GM12878 (cell line): ENCODE measurements at regions not wholly inside any gene's neighbourhood (a gene's known extent, or its start where the extent isn't known, plus 50 kb on each side); places are given as distances from the start of the nearest gene placed in this dataset.
"Not testable (repeated sequence)": the region's sequence is repeated elsewhere in the genome, so short reads cannot be mapped to it uniquely, and the experiment has no call there.

Source experiments
- ATAC-seq: fragments of 200-7000 bp; cut with Tn5 transposase; 3 replicates; pipeline ENCODE4 v1.9.1; 2020; ENCODE audit warnings: mild to moderate bottlenecking, moderate library complexity
- BruUV-seq: library from RNA; stranded (reverse); fragments of 400-500 nt; replicated peaks from 2 replicates; lab custom pipeline; 2021; lab: Mats Ljungman, UMichigan
- CTCF ChIA-PET: fragments of 300-600 bp; sonication (Branson Sonifier 250); formaldehyde crosslinking; extraction: SDS; loops from one replicate; lab custom pipeline; 2021; ENCODE audit warnings: inconsistent platforms; lab: Yijun Ruan, JAX
- POLR2A ChIA-PET: fragments of 350-600 bp; formaldehyde crosslinking; extraction: SDS; loops from one replicate; lab custom pipeline; 2021; ENCODE audit warnings: inconsistent platforms; lab: Charles Lee
- RAD21 ChIA-PET: fragments of 300-600 bp; sonication (Branson Sonifier 250); formaldehyde crosslinking; loops from one replicate; lab custom pipeline; 2023; ENCODE audit warnings: antibody characterized with exemption; ENCODE audit not compliant: unreplicated experiment; lab: Charles Lee
- SMC1A ChIA-PET: fragments of 300-600 bp; sonication (Branson Sonifier 250); formaldehyde crosslinking; loops from one replicate; lab custom pipeline; 2023; ENCODE audit not compliant: unreplicated experiment, uncharacterized antibody; lab: Charles Lee
- DNase-seq: peaks from one replicate; pipeline ENCODE4 v3.0.0-alpha.2; 2011; ENCODE audit warnings: low read depth, low spot score
- FAIRE-seq: peaks from 3 replicates; lab custom pipeline; 2011; peaks lifted over from hg19 to GRCh38; lab: Jason Lieb, UNC
- H2AFZ ChIP-seq: 2 replicates; pipeline ENCODE4 v1.6.0; 2011; ENCODE audit warnings: low read depth, low read length, control low read depth; ENCODE audit not compliant: control insufficient read depth
- H3K27ac ChIP-seq: 2 replicates; pipeline ENCODE4 v1.5.1; 2011; ENCODE audit warnings: control low read depth; ENCODE audit not compliant: control insufficient read depth, insufficient read depth
- H3K27me3 ChIP-seq, 2 experiments: replicated peaks in 1 of 2; 2 replicates each; pipeline versions ENCODE4 v1.6.0 to v1.6.1; 2011; ENCODE audit warnings: low read length in 1 of 2; ENCODE audit not compliant: control insufficient read depth in 2 of 2, insufficient read depth in 2 of 2
- H3K36me3 ChIP-seq, 2 experiments: 2 replicates each; pipeline ENCODE4 v1.5.1; 2011; ENCODE audit warnings: low read length in 1 of 2; ENCODE audit not compliant: control insufficient read depth in 2 of 2, insufficient read depth in 2 of 2
- H3K4me1 ChIP-seq: 2 replicates; pipeline ENCODE4 v1.6.1; 2011; ENCODE audit warnings: mild to moderate bottlenecking, low read length, moderate library complexity, mixed read lengths; ENCODE audit not compliant: control insufficient read depth, insufficient read depth
- H3K4me2 ChIP-seq: 2 replicates; pipeline ENCODE4 v1.6.0; 2011; ENCODE audit warnings: control low read depth; ENCODE audit not compliant: control insufficient read depth, insufficient read depth
- H3K4me3 ChIP-seq: fragments of 200-600 bp; sonication (generic); 2 replicates; pipeline ENCODE4 v1.5.1; 2016
- H3K79me2 ChIP-seq: 2 replicates; pipeline ENCODE4 v1.6.0; 2011; ENCODE audit warnings: low read length; ENCODE audit not compliant: control insufficient read depth, insufficient read depth
- H3K9ac ChIP-seq: 2 replicates; pipeline ENCODE4 v1.8.0; 2011; ENCODE audit warnings: low read length, control low read depth, mixed read lengths; ENCODE audit not compliant: control insufficient read depth, insufficient read depth
- H3K9me3 ChIP-seq: replicated peaks from 3 replicates; pipeline ENCODE4 v1.5.1; 2011; ENCODE audit warnings: mild to moderate bottlenecking, low read length; ENCODE audit not compliant: control insufficient read depth, insufficient read depth
- H4K20me1 ChIP-seq: 2 replicates; pipeline ENCODE4 v1.6.0; 2011; ENCODE audit not compliant: control insufficient read depth, insufficient read depth
- BCL11A ChIP-seq: IDR thresholded peaks from 2 replicates; pipeline ENCODE4 v1.6.1; 2011; ENCODE audit warnings: low read depth, low read length
- KLF5 ChIP-seq: fragments of 450-650 bp; IDR thresholded peaks from 2 replicates; pipeline ENCODE4 v1.6.1; 2014; ENCODE audit warnings: mild to moderate bottlenecking; ENCODE audit not compliant: partially characterized antibody
- MEF2B ChIP-seq: fragments of 450-650 bp; IDR thresholded peaks from 2 replicates; pipeline ENCODE4 v1.6.1; 2018; ENCODE audit warnings: mild to moderate bottlenecking, moderate library complexity; ENCODE audit not compliant: partially characterized antibody, poor library complexity, severe bottlenecking
- NBN ChIP-seq: fragments of 450-650 bp; IDR thresholded peaks from 2 replicates; pipeline ENCODE4 v1.6.1; 2016
- POLR2AphosphoS5 ChIP-seq: IDR thresholded peaks from 2 replicates; pipeline ENCODE4 v1.6.1; 2011; ENCODE audit warnings: mild to moderate bottlenecking, low read length, inconsistent platforms
- RFX5 ChIP-seq: IDR thresholded peaks from 2 replicates; pipeline ENCODE4 v1.6.1; 2011; ENCODE audit warnings: low read depth, low read length, improper control_type of control experiment
- SPI1 ChIP-seq: IDR thresholded peaks from 2 replicates; pipeline ENCODE4 v1.6.1; 2011; ENCODE audit warnings: low read depth, mild to moderate bottlenecking, low read length, moderate library complexity, borderline replicate concordance; ENCODE audit not compliant: insufficient read depth
- WGBS: methylation state at CpG from one replicate; pipeline ENCODE4 v1.1.6; 2016; ENCODE audit warnings: low lambda C conversion rate; ENCODE audit not compliant: insufficient replicate concordance, insufficient coverage; ENCODE audit errors: missing lambda C conversion rate; 5-methylcytosine and 5-hydroxymethylcytosine counted together
- in situ Hi-C: fragments of 300-500 bp; cut with MboI; formaldehyde crosslinking; loops from 9 replicates; pipeline ENCODE4 v1.14.3; 2018; ENCODE audit warnings: mixed read lengths
- intact Hi-C: fragments of 100-400 bp; cut with micrococcal nuclease; formaldehyde crosslinking; loops from one replicate; pipeline ENCODE4 v1.14.2; 2022; ENCODE audit not compliant: unreplicated experiment
- TF ChIP-seq, protein P1 (sequence below): fragments of 450-650 bp; IDR thresholded peaks from 2 replicates; pipeline ENCODE4 v1.6.1; 2017; ENCODE audit warnings: mild to moderate bottlenecking, low read depth, inconsistent platforms; ENCODE audit not compliant: poor library complexity, severe bottlenecking
- TF ChIP-seq, protein P2 (sequence below): fragments of 450-650 bp; IDR thresholded peaks from 2 replicates; pipeline ENCODE4 v1.6.1; 2016; ENCODE audit warnings: mild to moderate bottlenecking
- TF ChIP-seq, protein P3 (sequence below): fragments of 450-650 bp; conservative IDR thresholded peaks from 2 replicates; pipeline ENCODE4 v1.6.1; 2017; ENCODE audit warnings: mild to moderate bottlenecking, moderate library complexity

DNA sequence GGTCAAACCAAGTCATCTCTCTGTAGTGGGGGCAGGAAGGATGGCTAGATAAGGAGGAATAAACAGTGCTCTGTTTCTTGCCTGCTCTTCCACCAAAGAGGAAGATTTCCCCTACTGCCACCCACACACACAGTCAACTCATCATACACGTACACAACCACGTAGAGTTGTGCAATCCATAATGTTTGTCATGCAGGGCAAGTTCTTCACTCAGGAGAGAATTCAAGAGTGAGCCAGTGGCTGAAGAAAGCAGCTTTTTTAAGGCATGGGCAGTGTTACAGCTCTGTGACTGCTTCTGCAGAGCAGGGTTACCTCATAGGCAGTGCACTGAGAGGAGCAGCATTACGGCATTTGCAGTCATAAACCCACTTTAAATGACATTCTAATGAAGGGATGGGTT lies 283.0 kb downstream of the RND3 start:
- DNase-seq (no peak), ATAC-seq (no peak), FAIRE-seq (no peak)
- no peak overlapping the region for H3K9ac ChIP-seq
- no peaks in the 10 kb centered on the region for H3K9me3 ChIP-seq
- no peak overlapping the region for H3K4me2 ChIP-seq
- no peaks in the 10 kb centered on the region for H3K27me3 ChIP-seq
- ChIA-PET POLR2A (no interaction called here), SMC1A (no interaction called here), RAD21 (interaction anchor here (1.1 kb wide), 1 partner anchor 605 kb away, joined by 3 read pairs; no protein-coding TSS in a partner anchor), CTCF (no interaction called here)
- H3K79me2 ChIP-seq = no peaks in the 10 kb centered on the region
- in situ Hi-C loops (no loop called here), intact Hi-C loops (no loop called here)
- H3K4me3 ChIP-seq = no peak overlapping the region
- H2AFZ ChIP-seq = no peak overlapping the region
- no TSS peak for BruUV-seq
- TF ChIP-seq KLF5 (no peak), BCL11A (no peak), MEF2B (no peak), NBN (no peak), SPI1 (no peak), POLR2AphosphoS5 (no peak), RFX5 (no peak)
- TF ChIP-seq, protein P1, sequence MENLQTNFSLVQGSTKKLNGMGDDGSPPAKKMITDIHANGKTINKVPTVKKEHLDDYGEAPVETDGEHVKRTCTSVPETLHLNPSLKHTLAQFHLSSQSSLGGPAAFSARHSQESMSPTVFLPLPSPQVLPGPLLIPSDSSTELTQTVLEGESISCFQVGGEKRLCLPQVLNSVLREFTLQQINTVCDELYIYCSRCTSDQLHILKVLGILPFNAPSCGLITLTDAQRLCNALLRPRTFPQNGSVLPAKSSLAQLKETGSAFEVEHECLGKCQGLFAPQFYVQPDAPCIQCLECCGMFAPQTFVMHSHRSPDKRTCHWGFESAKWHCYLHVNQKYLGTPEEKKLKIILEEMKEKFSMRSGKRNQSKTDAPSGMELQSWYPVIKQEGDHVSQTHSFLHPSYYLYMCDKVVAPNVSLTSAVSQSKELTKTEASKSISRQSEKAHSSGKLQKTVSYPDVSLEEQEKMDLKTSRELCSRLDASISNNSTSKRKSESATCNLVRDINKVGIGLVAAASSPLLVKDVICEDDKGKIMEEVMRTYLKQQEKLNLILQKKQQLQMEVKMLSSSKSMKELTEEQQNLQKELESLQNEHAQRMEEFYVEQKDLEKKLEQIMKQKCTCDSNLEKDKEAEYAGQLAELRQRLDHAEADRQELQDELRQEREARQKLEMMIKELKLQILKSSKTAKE = no peak
- TF ChIP-seq, protein P2, sequence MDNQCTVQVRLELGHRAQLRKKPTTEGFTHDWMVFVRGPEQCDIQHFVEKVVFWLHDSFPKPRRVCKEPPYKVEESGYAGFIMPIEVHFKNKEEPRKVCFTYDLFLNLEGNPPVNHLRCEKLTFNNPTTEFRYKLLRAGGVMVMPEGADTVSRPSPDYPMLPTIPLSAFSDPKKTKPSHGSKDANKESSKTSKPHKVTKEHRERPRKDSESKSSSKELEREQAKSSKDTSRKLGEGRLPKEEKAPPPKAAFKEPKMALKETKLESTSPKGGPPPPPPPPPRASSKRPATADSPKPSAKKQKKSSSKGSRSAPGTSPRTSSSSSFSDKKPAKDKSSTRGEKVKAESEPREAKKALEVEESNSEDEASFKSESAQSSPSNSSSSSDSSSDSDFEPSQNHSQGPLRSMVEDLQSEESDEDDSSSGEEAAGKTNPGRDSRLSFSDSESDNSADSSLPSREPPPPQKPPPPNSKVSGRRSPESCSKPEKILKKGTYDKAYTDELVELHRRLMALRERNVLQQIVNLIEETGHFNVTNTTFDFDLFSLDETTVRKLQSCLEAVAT = no peak
- TF ChIP-seq, protein P3, sequence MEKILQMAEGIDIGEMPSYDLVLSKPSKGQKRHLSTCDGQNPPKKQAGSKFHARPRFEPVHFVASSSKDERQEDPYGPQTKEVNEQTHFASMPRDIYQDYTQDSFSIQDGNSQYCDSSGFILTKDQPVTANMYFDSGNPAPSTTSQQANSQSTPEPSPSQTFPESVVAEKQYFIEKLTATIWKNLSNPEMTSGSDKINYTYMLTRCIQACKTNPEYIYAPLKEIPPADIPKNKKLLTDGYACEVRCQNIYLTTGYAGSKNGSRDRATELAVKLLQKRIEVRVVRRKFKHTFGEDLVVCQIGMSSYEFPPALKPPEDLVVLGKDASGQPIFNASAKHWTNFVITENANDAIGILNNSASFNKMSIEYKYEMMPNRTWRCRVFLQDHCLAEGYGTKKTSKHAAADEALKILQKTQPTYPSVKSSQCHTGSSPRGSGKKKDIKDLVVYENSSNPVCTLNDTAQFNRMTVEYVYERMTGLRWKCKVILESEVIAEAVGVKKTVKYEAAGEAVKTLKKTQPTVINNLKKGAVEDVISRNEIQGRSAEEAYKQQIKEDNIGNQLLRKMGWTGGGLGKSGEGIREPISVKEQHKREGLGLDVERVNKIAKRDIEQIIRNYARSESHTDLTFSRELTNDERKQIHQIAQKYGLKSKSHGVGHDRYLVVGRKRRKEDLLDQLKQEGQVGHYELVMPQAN = no peak
- 28% methylated on average over 3 of the region's 3 CpGs for WGBS
- no peaks in the 10 kb centered on the region for H4K20me1 ChIP-seq
- no peaks in the 10 kb centered on the region for H3K4me1 ChIP-seq
- no peak overlapping the region for H3K27ac ChIP-seq
- H3K36me3 ChIP-seq = no peaks in the 10 kb centered on the region

DNA sequence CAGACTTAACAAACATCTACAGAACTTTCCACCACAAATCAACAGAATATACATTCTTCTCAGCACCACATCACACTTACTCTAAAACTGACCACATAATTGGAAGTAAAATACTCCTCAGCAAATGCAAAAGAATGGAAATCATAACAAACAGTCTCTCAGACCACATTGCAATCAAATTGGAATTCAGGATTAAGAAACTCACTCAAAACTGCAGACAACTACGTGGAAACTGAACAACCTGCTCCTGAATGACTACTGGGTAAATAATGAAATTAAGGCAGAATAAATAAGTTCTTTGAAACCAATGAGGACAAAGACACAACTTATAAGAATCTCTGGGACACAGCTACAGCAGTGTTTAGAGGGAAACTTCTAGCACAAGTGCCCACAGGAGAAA lies 292.7 kb downstream of the RND3 start:
- H3K9ac ChIP-seq, intact Hi-C loops: not testable (repeated sequence)
- 12% methylated on average over 1 of the region's 1 CpG for WGBS

More for the DNA sequence above, 292.7 kb downstream of the RND3 start:
- ATAC-seq, SMC1A ChIA-PET, in situ Hi-C loops, CTCF ChIA-PET, H3K9me3 ChIP-seq, H4K20me1 ChIP-seq, H3K79me2 ChIP-seq, BruUV-seq, POLR2A ChIA-PET, DNase-seq, H3K36me3 ChIP-seq, H3K4me2 ChIP-seq, H3K4me3 ChIP-seq, H3K27ac ChIP-seq, RAD21 ChIA-PET, H3K4me1 ChIP-seq, H3K27me3 ChIP-seq, FAIRE-seq, H2AFZ ChIP-seq: not testable (repeated sequence)
